ENCODE measurements at regions not wholly inside any gene's neighbourhood (a gene's known extent, or its start where the extent isn't known, plus 50 kb on each side); places are given as distances from the start of the nearest gene placed in this dataset.

- TF ChIP-seq CTCF (IDR thresholded peaks at IDR 0.05; ENCODE audit: insufficient read depth, low read depth, low read length), result no peak
- TF ChIP-seq EZH2 (IDR thresholded peaks at IDR 0.05; ENCODE audit: insufficient read depth, low read length), result no peak
These were observed 536.3 kb downstream of the GRIN2A start for GRCh38 chr16:9645911-9646310.
